Cardiac muscle cell (in vitro differentiated cells and primary cell): ENCODE measurements at regions not wholly inside any gene's neighbourhood (a gene's known extent, or its start where the extent isn't known, plus 50 kb on each side); places are given as distances from the start of the nearest gene placed in this dataset.

ENCODE experiments used
- DNase-seq, 2 donors: peaks; one replicate each; pipeline versions ENCODE4 v3.0.0 to v3.0.0-alpha.2; 2010 to 2017; ENCODE audit warnings: low read depth in 1 of 2, low spot score in 1 of 2
- H3K27ac ChIP-seq: fragments of 200-600 bp; sonication (generic); 2 replicates; pipeline ENCODE4 v1.5.1; 2016
- H3K27me3 ChIP-seq: fragments of 200-600 bp; sonication (generic); 2 replicates; pipeline ENCODE4 v1.6.0; 2016; ENCODE audit warnings: control low read depth
- H3K36me3 ChIP-seq: fragments of 200-600 bp; sonication (generic); 2 replicates; pipeline ENCODE4 v1.5.1; 2016; ENCODE audit warnings: control low read depth
- H3K4me1 ChIP-seq: fragments of 200-600 bp; sonication (generic); 2 replicates; pipeline ENCODE4 v1.8.1; 2017; ENCODE audit warnings: low read depth, mild to moderate bottlenecking, mixed run types
- H3K4me3 ChIP-seq: fragments of 200-600 bp; sonication (generic); 2 replicates; pipeline ENCODE4 v1.5.1; 2016; ENCODE audit warnings: mild to moderate bottlenecking
- H3K9me3 ChIP-seq: fragments of 200-600 bp; sonication (generic); 2 replicates; pipeline ENCODE4 v1.5.1; 2017; ENCODE audit warnings: low read depth, mild to moderate bottlenecking, control low read depth
- CTCF ChIP-seq: IDR thresholded peaks from 2 replicates; pipeline ENCODE4 v1.5.1; 2012; ENCODE audit warnings: low read depth, mild to moderate bottlenecking, low read length

GRCh38 chr16:65219786-65220185 lies 97.9 kb upstream of the CDH11 start:
- H3K4me3 ChIP-seq, result no peak overlapping the region

GRCh38 chr16:65218348-65218747 lies 96.5 kb upstream of the CDH11 start:
- Histone ChIP-seq H3K27ac (no peak overlapping the region), H3K27me3 (peaks cover 65% of the 10 kb centered on the region), H3K4me3 (no peak overlapping the region), H3K36me3 (no peaks in the 10 kb centered on the region), H3K9me3 (no peaks in the 10 kb centered on the region), H3K4me1 (no peaks in the 10 kb centered on the region)
- DNase-seq, result no peak
- no peak for TF ChIP-seq CTCF

More at GRCh38 chr16:65219786-65220185, 97.9 kb upstream of the CDH11 start:
- no peaks in the 10 kb centered on the region for H3K36me3 ChIP-seq
- H3K9me3 ChIP-seq, result no peaks in the 10 kb centered on the region
- peaks cover 59% of the 10 kb centered on the region for H3K27me3 ChIP-seq
- no peak for TF ChIP-seq CTCF
- H3K4me1 ChIP-seq, result no peaks in the 10 kb centered on the region
- no peak overlapping the region for H3K27ac ChIP-seq
- no peak for DNase-seq

GRCh38 chr16:65213866-65214595 lies 92.2 kb upstream of the CDH11 start:
- no peaks in the 10 kb centered on the region for H3K9me3 ChIP-seq
- H3K27ac ChIP-seq, result no peak overlapping the region
- peak in 1 of 2 donors; percentile 44 for DNase-seq
- no peak overlapping the region for H3K4me3 ChIP-seq
- peaks cover 6% of the 10 kb centered on the region for H3K4me1 ChIP-seq
- peaks cover 53% of the 10 kb centered on the region for H3K27me3 ChIP-seq
- no peaks in the 10 kb centered on the region for H3K36me3 ChIP-seq
- TF ChIP-seq CTCF, result no peak

- Histone ChIP-seq H3K36me3 (no peaks in the 10 kb centered on the region), H3K4me1 (peaks cover 6% of the 10 kb centered on the region), H3K4me3 (no peak overlapping the region), H3K27ac (no peak overlapping the region), H3K27me3 (peaks cover 56% of the 10 kb centered on the region), H3K9me3 (no peaks in the 10 kb centered on the region)
- DNase-seq, result no peak
- TF ChIP-seq CTCF, result no peak
Measured at GRCh38 chr16:65212791-65213190, 90.9 kb upstream of the CDH11 start.

- peaks cover 56% of the 10 kb centered on the region for H3K27me3 ChIP-seq
- DNase-seq, result no peak
- H3K27ac ChIP-seq, result no peak overlapping the region
- no peaks in the 10 kb centered on the region for H3K36me3 ChIP-seq
- no peak overlapping the region for H3K4me3 ChIP-seq
- no peaks in the 10 kb centered on the region for H3K9me3 ChIP-seq
- H3K4me1 ChIP-seq, result peaks cover 6% of the 10 kb centered on the region
- TF ChIP-seq CTCF, result no peak
Measured at GRCh38 chr16:65212240-65212639, 90.4 kb upstream of the CDH11 start.

GRCh38 chr16:65202461-65202860 lies 80.6 kb upstream of the CDH11 start:
- H3K4me1 ChIP-seq, result no peaks in the 10 kb centered on the region
- no peaks in the 10 kb centered on the region for H3K9me3 ChIP-seq
- H3K27ac ChIP-seq, result no peak overlapping the region
- peaks cover 69% of the 10 kb centered on the region for H3K27me3 ChIP-seq
- no peaks in the 10 kb centered on the region for H3K36me3 ChIP-seq
- no peak overlapping the region for H3K4me3 ChIP-seq
- DNase-seq, result no peak
- no peak for TF ChIP-seq CTCF
